Activated CD4-positive, alpha-beta T cell treated with anti-CD3 and anti-CD28 coated beads, Interleukin-2, amount 50 U/mL, for 4 hours (primary cell): ENCODE measurements at regions not wholly inside any gene's neighbourhood (a gene's known extent, or its start where the extent isn't known, plus 50 kb on each side); places are given as distances from the start of the nearest gene placed in this dataset.

ENCODE experiments used
- DNase-seq, 2 experiments: peaks; one replicate each; pipeline ENCODE4 v3.0.0-alpha.2; 2020

- no peak for DNase-seq
These were observed 52.5 kb upstream of the ID2 start for GRCh38 chr2:8629402-8629801.

- no peak for DNase-seq
These were observed 51.0 kb upstream of the ID2 start for GRCh38 chr2:8630676-8631464.

- no peak for DNase-seq
These were observed 50.3 kb upstream of the ID2 start for GRCh38 chr2:8631465-8632005.
